ENCODE measurements at regions not wholly inside any gene's neighbourhood (a gene's known extent, or its start where the extent isn't known, plus 50 kb on each side); places are given as distances from the start of the nearest gene placed in this dataset.
A peak's percentile ranks its signal among the peaks of the same experiment; 100 is the strongest.
"Not testable (repeated sequence)": the region's sequence is repeated elsewhere in the genome, so short reads cannot be mapped to it uniquely, and the experiment has no call there.

DNA sequence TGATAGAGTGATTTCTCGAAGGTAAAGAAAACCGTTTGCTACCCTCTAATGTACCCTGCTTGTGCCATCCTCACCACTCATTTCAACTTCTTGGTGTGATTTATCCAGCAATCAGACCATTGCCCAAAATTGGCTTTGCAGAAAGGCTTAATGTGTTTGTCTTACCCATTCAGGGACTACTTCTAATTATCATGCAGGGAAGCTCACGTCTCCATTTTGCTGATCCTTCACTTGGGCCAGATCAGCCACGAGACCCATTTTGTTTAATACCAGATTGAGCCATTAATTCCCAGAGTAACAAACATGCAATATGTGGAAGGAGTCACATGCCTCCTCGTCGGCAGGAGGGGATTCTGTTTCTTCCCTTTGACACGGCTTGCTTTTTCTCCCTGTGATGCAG, 51.1 kb upstream of the CRY1 start:
- DNase-seq (ENCODE audit: low read depth): no peak
- H3K4me3 ChIP-seq (ENCODE audit: low read depth, low read length): no peak overlapping the region

DNA sequence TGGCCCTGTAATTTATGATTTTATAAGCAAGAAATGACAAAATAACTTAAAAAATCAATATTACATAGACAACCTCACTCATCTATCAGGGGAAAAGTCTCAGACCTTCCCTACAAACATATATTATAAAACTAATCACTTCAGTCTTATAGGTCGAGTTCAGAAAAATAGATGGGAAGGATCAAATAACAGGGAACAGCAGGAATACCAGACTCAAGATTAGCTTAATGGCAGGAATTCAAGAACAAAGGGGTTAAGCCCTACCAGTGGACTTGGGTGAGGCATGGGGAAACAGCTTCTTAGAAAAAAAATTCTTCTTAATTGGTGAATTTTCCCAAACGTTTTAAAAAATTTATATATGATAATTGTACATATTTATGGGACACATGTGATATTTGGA, 51.6 kb upstream of the CRY1 start:
- H3K4me3 ChIP-seq (ENCODE audit: low read depth, low read length): no peak overlapping the region
- DNase-seq (ENCODE audit: low read depth): no peak

DNA sequence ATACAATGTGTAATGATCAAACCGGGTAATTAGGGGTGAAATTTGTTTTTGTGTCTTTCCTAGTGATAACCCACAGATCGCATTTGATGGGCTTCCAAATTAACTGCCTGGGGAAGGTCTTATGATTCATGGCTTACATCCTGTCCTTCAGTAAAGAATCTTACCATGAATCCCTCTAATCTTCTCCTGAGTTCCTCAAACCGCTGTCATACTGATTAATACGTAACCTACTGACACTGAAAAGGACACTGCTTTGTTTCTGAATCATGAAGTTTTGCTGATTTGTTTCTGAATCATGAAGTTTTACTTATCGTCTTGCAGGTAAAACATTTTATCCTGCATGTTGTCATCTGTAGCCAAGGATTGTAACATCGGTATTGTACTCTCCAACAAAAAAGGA, 52.0 kb upstream of the CRY1 start:
- no peak for DNase-seq (ENCODE audit: low read depth)
- H3K4me3 ChIP-seq (ENCODE audit: low read depth, low read length): no peak overlapping the region

DNA sequence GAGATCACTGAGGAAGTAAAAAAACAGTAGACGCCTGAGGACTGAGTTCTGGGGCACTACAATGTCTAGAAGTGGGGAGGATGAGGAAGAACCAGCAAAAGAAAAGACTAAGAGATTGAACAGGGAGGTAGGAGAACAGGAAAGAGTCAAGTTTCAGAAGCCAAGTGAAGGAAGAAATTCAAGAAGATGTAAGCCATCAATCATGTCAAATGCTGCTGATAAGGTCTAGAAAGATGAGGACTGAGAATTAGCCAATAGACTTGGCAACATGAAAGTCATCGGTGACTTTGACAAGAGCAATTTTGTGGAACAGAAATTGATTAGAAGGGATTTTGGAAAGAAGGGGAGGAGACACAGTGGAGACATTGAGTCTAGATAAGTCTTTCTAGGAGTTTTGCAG, 54.8 kb upstream of the CRY1 start:
- no peak overlapping the region for H3K4me3 ChIP-seq (ENCODE audit: low read depth, low read length)
- DNase-seq (ENCODE audit: low read depth): no peak

DNA sequence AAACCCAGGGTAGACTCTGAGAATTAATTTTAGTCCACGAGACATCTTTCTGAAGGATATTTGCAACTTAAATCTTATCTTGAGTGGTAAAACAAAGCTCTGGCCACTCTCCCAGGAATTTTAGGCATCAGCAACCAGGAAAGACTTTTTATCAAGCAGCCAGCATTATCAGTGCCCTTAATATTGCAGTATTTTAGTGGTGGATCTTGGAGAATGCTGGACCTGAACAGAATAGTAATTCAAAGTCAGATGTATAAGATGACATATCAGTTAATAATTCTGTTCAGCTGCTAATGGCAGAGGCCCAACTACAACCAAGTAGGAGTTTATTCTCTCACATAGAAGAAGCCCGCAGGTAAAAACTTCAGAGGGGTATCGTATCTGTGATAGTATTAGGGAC, 59.0 kb upstream of the CRY1 start:
- DNase-seq (ENCODE audit: low read depth): no peak
- H3K4me3 ChIP-seq (ENCODE audit: low read depth, low read length): no peak overlapping the region

DNA sequence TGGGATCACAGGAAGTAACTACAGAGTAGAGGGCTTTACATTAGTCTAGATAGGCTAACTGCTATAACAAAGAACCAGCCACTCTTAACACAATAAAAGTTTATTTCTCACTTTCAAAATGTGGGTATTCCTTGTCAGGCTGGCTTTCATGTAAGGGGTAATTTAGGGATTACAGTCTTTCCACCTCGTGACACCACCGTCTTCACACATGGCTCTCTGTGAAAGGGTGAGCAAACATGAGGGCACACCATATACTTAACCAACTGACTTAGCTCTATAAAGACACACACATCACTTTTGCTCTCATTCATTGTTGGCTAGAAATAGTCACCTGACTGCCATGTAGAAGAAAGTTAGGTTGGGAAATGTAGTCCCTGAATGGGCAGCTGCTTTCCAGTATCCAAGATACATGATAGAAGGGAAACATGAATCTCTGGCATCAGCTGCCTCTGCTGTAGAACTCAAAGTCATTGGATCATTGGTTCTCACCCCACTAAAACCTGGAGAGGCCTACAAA, 66.1 kb upstream of the CRY1 start:
- no peak for DNase-seq (ENCODE audit: low read depth)
- no peak overlapping the region for H3K4me3 ChIP-seq (ENCODE audit: low read depth, low read length)

DNA sequence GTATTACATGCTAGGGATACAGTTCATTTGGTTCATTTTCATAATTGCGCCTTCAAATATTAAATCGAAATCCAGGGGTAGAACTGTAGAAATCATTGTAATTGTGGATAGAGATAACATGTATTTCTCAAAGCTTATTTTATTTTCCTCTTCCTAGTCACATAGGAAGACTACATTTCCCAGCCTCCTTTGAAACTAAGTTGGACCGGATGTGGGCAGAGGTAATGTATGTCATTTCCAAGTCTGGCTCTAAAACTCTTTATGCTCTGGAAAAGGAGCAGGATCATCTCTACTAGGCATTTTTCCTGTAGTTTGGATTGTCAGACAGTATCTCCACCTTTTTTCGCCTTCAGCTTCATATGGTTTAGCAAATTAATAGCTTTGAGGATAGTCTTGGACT, 70.1 kb upstream of the CRY1 start:
- no peak for DNase-seq (ENCODE audit: low read depth)
- H3K4me3 ChIP-seq (ENCODE audit: low read depth, low read length): no peak overlapping the region

DNA sequence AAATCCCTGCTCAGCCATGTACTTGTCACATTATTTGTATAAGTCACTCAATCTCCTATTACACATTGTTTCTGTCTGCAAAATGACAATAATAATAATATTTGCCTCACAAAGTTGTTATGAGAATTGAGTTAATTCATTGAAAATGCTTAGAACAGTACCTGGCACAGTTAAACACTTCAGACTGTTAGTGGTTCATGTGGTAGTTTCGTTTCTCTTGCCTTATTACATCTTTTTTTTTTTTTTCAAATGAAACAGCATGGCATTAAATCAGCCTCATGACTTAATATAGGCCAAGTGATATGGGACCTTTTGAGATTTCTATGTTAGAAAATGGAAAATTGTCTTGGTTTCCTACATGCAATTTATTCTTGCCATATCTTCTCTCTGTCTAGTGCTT, 71.0 kb upstream of the CRY1 start:
- no peak overlapping the region for H3K4me3 ChIP-seq (ENCODE audit: low read depth, low read length)
- no peak for DNase-seq (ENCODE audit: low read depth)

DNA sequence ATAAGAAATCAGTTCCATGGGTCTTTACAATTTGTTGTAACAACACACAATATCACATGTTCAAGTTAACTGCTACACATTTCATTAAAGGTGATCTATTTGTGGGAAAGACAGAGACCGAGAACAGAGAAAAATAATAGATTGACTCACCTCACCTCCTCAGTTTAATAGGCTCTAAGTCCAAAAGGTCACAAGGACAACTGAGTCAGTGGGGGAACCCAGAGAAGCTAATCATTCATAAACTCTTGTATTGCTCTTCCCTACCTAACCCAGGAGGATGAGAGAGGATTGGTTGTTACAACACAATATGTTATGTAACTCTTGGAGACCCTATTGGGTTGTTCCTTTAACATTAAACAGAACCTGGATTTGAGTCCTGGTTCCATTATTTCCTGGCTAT, 72.2 kb upstream of the CRY1 start:
- H3K4me3 ChIP-seq (ENCODE audit: low read depth, low read length): no peak overlapping the region
- DNase-seq (ENCODE audit: low read depth): no peak

DNA sequence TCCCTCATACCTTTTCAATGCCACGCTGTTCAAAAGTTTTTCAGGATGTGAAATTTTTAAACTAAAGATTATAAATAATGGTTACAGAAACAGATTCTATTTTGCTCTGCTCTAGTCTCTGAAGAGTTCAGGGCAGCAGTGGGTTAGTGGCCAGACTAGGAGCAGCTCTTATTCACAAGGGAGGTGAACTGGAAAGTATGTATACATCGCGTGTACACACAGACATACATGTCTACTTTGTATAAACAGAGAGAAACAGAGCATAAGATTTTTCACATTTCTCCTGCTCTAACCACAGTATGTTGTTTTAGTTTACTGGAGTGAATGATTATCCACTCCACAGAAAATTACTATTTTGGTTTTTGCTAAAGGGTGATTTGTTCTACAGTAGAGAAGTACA, 74.4 kb upstream of the CRY1 start:
- no peak overlapping the region for H3K4me3 ChIP-seq (ENCODE audit: low read depth, low read length)
- no peak for DNase-seq (ENCODE audit: low read depth)

DNA sequence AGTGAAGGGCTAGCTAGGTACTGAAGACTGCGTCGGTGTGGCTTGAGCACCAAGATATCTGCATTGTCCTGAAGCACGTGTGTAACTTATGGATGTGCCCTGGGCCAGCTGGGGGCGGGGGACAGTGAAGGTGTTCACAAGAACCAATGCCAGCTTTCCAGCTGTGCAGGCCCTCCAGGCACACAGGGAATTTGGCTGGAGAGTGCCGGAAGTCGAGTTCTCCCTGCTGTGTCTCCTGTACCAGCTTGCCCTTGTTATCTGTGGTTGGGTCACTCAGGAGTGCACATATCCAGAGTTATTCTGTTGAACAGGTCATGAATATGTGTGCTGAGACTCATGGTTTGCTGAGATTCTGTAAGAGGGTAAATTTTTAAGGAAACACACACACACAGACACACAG, 75.9 kb upstream of the CRY1 start:
- H3K4me3 ChIP-seq (ENCODE audit: low read depth, low read length): no peak overlapping the region
- DNase-seq (ENCODE audit: low read depth): no peak

DNA sequence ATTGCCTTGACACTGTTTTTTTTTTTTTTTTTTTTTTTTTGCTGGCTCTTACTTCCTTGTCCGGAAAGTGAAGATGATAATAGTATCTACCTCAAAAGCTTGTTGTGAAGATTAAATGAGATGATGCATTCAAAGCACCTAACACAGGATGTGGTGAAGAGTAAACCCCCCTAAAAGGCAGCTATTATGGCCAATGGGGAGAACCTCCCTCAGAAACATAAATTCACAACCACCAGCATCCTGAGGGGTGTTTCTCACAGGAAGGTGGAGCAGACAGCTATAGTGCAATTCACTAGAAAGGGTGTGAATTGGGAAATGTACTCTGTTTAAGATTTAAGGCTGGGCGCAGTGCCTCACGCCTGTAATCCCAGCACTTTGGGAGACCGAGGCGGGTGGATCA, 85.4 kb upstream of the CRY1 start:
- no peak for DNase-seq (ENCODE audit: low read depth)

DNA sequence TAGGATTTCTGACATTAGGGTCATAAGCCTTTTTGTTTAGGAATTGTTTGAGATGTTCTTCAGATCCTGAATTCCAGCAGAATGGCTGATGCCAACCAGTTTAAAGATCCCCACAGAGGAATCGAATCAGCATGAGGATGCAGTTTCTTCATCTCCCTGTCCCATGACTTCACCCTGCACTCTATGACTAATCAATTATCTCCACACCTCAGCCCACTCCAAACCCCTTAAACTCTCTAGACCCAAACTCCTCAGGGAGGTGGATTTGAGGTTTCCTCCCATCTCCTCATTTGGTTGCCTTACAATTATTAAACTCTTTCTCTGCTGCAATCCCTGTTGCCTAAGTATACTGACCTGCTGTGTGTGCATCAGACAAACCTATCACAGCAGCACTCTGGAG, 86.5 kb upstream of the CRY1 start:
- H3K4me3 ChIP-seq (ENCODE audit: low read depth, low read length): no peak overlapping the region
- peak; percentile 31 for DNase-seq (ENCODE audit: low read depth)

More for the DNA sequence above, 85.4 kb upstream of the CRY1 start:
- H3K4me3 ChIP-seq (ENCODE audit: low read depth, low read length): no peak overlapping the region

DNA sequence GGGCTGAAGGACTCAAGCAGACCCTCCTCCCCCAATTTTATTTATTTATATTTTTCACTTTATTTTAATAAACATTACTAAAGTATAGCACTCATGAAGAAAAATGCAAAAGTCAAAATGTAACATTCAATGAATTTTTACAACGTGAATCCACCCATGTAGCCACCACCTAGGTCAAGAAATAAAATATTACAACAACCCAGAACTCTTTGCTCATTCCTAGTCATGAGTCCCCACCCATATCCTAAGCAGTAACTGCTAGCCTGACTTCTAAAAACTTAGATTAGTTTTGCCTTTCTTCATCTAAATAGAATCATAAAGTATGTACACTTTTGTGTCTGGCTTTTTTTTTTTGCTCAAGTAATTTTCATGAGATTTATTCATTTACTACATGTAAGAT, 86.9 kb upstream of the CRY1 start:
- DNase-seq (ENCODE audit: low read depth): no peak
- H3K4me3 ChIP-seq (ENCODE audit: low read depth, low read length): no peak overlapping the region

DNA sequence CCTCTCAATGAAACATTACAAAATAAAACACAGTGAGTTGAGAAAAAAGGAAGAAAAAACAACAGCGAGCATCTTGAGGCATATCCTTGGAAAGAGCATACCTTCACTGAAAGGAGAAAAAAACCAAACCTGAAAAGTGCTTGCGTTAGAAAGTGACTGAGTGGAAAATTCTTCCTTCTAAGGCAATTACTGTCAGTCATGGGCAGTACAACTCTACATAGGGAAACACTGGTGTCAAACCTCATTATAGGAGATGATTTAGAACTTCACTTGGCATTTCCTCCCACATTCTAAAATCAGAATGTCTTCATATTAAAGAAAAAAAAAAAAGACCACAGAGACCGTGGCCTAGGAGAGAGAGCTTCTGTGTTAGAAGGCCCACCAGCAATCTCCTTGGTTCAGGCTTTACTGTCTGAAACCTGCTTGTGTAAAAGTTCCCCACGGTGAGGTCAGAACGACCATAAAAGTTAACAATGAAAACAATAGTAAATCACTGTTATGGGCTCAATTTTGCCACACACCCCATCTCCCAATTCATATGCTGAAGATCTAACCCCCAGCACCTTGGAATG, 91.1 kb upstream of the CRY1 start:
- DNase-seq (ENCODE audit: low read depth): no peak
- no peak overlapping the region for H3K4me3 ChIP-seq (ENCODE audit: low read depth, low read length)

DNA sequence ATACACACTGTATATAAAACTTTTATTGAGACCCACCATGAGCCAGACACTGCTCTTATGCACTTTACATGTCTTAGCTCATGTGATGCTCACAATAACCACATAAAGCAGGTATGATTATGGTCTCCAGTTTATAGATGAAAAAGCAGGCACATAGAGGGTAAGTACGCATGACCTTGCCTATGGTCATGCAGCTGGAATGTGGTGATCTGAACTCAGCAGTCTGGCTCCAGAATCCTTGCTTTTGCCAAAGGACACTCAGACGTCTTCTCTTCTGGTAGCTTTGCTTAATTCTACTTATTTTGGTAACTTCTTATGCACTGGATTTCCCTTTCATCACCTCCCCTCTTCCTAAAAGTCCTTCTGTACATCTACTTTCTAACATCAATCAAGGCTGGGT, 103.3 kb upstream of the CRY1 start:
- no peak for DNase-seq (ENCODE audit: low read depth)
- no peak overlapping the region for H3K4me3 ChIP-seq (ENCODE audit: low read depth, low read length)

DNA sequence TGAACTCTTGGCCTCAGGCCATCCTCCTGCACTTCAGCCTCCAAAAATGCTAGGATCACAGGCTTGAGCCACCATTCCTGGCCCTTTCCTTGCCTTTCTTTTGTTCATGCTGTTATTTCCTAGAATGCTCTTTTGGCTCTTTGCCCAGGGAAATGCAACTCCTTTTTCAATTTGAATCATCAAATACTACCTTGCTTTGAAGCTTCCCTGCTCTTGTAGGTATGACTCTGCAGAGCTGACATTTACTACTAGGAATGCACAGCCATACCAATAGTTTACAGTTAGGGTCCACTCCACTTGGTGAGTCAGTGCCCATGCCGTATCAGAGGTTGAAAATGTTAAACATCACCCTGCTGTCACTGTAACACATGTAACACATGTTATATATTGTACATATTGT, 107.0 kb upstream of the CRY1 start:
- no peak overlapping the region for H3K4me3 ChIP-seq (ENCODE audit: low read depth, low read length)
- no peak for DNase-seq (ENCODE audit: low read depth)

DNA sequence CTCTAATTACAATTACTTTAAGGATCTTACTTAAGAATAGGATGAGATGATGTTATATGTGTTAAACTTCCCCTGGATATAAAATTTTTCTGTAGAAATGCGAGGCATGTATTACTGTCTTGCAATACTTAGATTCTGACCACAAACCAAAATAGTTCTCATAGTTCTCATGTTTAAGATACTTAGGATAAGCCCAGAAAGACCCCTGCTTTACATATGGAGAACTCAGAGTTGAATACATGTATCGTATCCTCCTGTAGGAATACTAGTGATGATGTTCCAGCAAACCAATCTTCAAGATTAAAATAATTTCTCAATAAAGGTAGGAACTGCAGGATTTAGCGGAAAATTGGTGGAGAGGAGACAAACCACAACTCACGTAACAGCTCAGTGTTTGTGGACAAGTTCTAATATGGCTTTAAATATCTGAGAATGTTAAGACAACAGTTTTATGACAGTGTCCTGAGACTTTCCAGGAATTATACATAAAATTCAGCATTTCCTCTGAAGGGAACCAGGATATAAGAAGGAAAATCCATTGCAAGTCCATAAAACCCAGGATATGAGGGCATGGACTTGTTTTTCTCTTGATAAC, 114.7 kb upstream of the CRY1 start:
- DNase-seq (ENCODE audit: low read depth): no peak
- H3K4me3 ChIP-seq (ENCODE audit: low read depth, low read length): no peak overlapping the region

DNA sequence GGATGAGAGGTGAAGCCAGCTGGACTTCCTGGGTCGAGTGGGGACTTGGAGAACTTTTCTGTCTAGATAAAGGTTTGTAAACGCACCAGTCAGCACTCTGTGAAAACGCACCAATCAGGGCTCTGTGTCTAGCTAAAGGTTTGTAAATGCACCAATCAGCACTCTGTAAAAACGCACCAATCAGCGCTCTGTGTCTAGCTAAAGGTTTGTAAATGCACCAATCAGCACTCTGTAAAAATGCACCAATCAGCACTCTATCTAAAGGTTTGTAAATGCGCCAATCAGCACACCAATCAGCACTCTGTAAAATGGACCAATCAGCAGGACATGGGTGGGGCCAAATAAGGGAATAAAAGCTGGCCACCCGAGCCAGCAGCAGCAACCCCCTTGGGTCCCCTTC, 116.4 kb upstream of the CRY1 start:
- not testable (repeated sequence) for H3K4me3 ChIP-seq (ENCODE audit: low read depth, low read length); DNase-seq (ENCODE audit: low read depth)

DNA sequence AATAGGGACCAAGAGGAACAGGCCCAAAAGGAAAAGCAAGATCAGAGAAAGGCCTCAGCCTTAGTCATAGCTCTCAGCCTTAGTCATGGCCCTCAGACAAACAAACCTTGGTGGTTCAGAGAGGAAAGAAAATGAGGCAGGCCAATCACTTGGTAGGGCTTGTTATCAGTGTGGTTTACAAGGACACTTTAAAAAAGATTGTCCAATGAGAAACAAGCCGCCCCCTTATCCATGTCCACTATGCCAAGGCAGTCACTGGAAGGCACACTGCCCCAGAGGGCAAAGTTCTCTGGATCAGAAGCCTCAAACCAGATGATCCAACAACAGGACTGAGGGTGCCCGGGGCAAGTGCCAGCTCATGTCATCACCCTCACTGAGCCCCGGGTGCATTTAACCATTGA, 121.0 kb upstream of the CRY1 start:
- DNase-seq (ENCODE audit: low read depth); H3K4me3 ChIP-seq (ENCODE audit: low read depth, low read length): not testable (repeated sequence)

DNA sequence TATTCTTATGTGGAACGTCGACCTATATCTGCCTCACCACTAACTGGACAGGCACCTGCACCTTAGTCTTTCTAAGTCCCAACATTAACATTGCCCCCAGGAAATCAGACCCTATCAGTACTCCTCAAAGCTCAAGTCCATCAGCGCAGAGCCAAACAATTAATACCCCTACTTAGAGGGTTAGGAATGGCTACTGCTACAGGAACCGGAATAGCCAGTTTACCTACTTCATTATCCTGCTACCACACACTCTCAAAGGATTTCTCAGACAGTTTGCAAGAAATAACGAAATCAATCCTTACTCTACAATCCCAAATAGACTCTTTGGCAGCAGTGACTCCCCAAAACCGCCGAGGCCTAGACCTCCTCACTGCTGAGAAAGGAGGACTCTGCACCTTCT, 123.1 kb upstream of the CRY1 start:
- DNase-seq (ENCODE audit: low read depth); H3K4me3 ChIP-seq (ENCODE audit: low read depth, low read length): not testable (repeated sequence)

DNA sequence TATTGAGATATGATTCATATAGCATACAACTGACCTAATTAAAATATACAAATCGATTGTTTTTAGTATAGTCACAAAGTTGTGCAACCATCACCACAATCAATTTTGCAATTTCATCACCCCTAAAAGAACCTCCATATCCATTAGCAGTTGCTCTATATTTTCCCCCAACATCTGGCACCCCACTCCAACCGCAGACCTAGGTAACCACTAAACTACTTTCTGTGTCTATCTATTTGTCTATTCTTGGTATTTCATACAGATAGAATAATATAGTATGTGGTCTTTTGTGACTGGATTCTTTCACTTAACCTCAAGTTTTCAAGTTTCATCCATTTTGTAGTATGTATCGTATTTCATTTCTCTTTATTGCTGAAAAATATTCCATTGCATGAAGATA, 126.0 kb upstream of the CRY1 start:
- H3K4me3 ChIP-seq (ENCODE audit: low read depth, low read length): no peak overlapping the region
- no peak for DNase-seq (ENCODE audit: low read depth)
